ENCODE measurements at regions not wholly inside any gene's neighbourhood (a gene's known extent, or its start where the extent isn't known, plus 50 kb on each side); places are given as distances from the start of the nearest gene placed in this dataset.
A peak's percentile ranks its signal among the peaks of the same experiment; 100 is the strongest.

GRCh38 chr2:239835056-239835455 lies 190.1 kb downstream of the NDUFA10 start:
- no peaks in the 10 kb centered on the region for H3K27me3 ChIP-seq (replicated peaks; ENCODE audit: insufficient read depth)
- H3K4me3 ChIP-seq: no peak overlapping the region
- H3K36me3 ChIP-seq: no peaks in the 10 kb centered on the region
- TF ChIP-seq POLR2AphosphoS5 (IDR thresholded peaks at IDR 0.05): no peak
- no peak for TF ChIP-seq CTCF (IDR thresholded peaks at IDR 0.05)
- TF ChIP-seq POLR2A (IDR thresholded peaks at IDR 0.05): no peak
- no peaks in the 10 kb centered on the region for H3K4me1 ChIP-seq (replicated peaks)
- intact Hi-C loops (cut with DNase I): no loop called here
- WGBS: 94% methylated on average over 5 of the region's 5 CpGs
- H3K27ac ChIP-seq: no peak overlapping the region
- H3K9me3 ChIP-seq: no peaks in the 10 kb centered on the region
- peak; percentile 2 for DNase-seq (ENCODE audit: low spot score)

- Histone ChIP-seq H3K9me3 (no peaks in the 10 kb centered on the region), H3K27ac (no peak overlapping the region), H3K27me3 (replicated peaks; ENCODE audit: insufficient read depth) (no peaks in the 10 kb centered on the region), H3K4me3 (no peak overlapping the region), H3K4me1 (replicated peaks) (no peaks in the 10 kb centered on the region), H3K36me3 (no peaks in the 10 kb centered on the region)
- 87% methylated on average over 8 of the region's 8 CpGs for WGBS
- intact Hi-C loops (cut with DNase I): no loop called here
- DNase-seq (ENCODE audit: low spot score): no peak
- TF ChIP-seq POLR2A (IDR thresholded peaks at IDR 0.05) (no peak), POLR2AphosphoS5 (IDR thresholded peaks at IDR 0.05) (no peak), CTCF (IDR thresholded peaks at IDR 0.05) (no peak)
Observed at GRCh38 chr2:239834143-239834542, 191.0 kb downstream of the NDUFA10 start.

GRCh38 chr2:239833269-239834109 lies 191.7 kb downstream of the NDUFA10 start:
- 91% methylated on average over 21 of the region's 21 CpGs for WGBS

GRCh38 chr2:239832490-239833268 lies 192.5 kb downstream of the NDUFA10 start:
- H3K4me3 ChIP-seq: no peak overlapping the region
- intact Hi-C loops (cut with DNase I): no loop called here
- H3K27me3 ChIP-seq (replicated peaks; ENCODE audit: insufficient read depth): no peaks in the 10 kb centered on the region
- no peaks in the 10 kb centered on the region for H3K36me3 ChIP-seq
- H3K4me1 ChIP-seq (replicated peaks): no peaks in the 10 kb centered on the region
- TF ChIP-seq POLR2AphosphoS5 (IDR thresholded peaks at IDR 0.05): no peak
- TF ChIP-seq CTCF (IDR thresholded peaks at IDR 0.05): no peak
- no peak for TF ChIP-seq POLR2A (IDR thresholded peaks at IDR 0.05)
- H3K9me3 ChIP-seq: no peaks in the 10 kb centered on the region
- 93% methylated on average over 19 of the region's 19 CpGs for WGBS
- peak; percentile 3 for DNase-seq (ENCODE audit: low spot score)
- no peak overlapping the region for H3K27ac ChIP-seq

More at GRCh38 chr2:239833269-239834109, 191.7 kb downstream of the NDUFA10 start:
- Histone ChIP-seq H3K27me3 (replicated peaks; ENCODE audit: insufficient read depth) (no peaks in the 10 kb centered on the region), H3K9me3 (no peaks in the 10 kb centered on the region), H3K4me3 (no peak overlapping the region), H3K4me1 (replicated peaks) (no peaks in the 10 kb centered on the region), H3K27ac (no peak overlapping the region), H3K36me3 (no peaks in the 10 kb centered on the region)
- TF ChIP-seq CTCF (IDR thresholded peaks at IDR 0.05) (no peak), POLR2AphosphoS5 (IDR thresholded peaks at IDR 0.05) (no peak)
- intact Hi-C loops (cut with DNase I): no loop called here
- DNase-seq (ENCODE audit: low spot score): no peak
